IMR-90 (cell line): ENCODE measurements at regions not wholly inside any gene's neighbourhood (a gene's known extent, or its start where the extent isn't known, plus 50 kb on each side); places are given as distances from the start of the nearest gene placed in this dataset.

Source experiments
- BHLHE40 ChIP-seq: fragments of 150-350 bp; IDR thresholded peaks from 2 replicates; pipeline ENCODE4 v1.6.1; 2016; ENCODE audit warnings: mild to moderate bottlenecking, low read depth, low read length
- CEBPB ChIP-seq: IDR thresholded peaks from 2 replicates; pipeline ENCODE4 v1.6.1; 2012; ENCODE audit warnings: low read depth, low read length, improper control_type of control experiment
- CHD1 ChIP-seq: IDR thresholded peaks from 2 replicates; pipeline ENCODE4 v1.6.1; 2012; ENCODE audit warnings: low read depth, low read length, improper control_type of control experiment
- CTCF ChIP-seq: conservative IDR thresholded peaks from 2 replicates; pipeline ENCODE4 v1.5.1; 2012; ENCODE audit warnings: mild to moderate bottlenecking, low read depth, low read length, improper control_type of control experiment
- FOS ChIP-seq: fragments of 150-350 bp; IDR thresholded peaks from 2 replicates; pipeline ENCODE4 v1.6.1; 2016; ENCODE audit warnings: low read depth, low read length
- MAFK ChIP-seq: IDR thresholded peaks from 2 replicates; pipeline ENCODE4 v1.6.1; 2012; ENCODE audit warnings: low read depth, low read length, improper control_type of control experiment
- MXI1 ChIP-seq: IDR thresholded peaks from 2 replicates; pipeline ENCODE4 v1.6.1; 2012; ENCODE audit warnings: low read depth, mild to moderate bottlenecking, low read length, moderate library complexity, borderline replicate concordance
- POLR2A ChIP-seq: IDR thresholded peaks from 2 replicates; pipeline ENCODE4 v1.6.1; 2012; ENCODE audit warnings: mild to moderate bottlenecking, low read depth, low read length
- RAD21 ChIP-seq: IDR thresholded peaks from 2 replicates; pipeline ENCODE4 v1.6.1; 2012; ENCODE audit warnings: low read length, improper control_type of control experiment
- RCOR1 ChIP-seq: IDR thresholded peaks from 2 replicates; pipeline ENCODE4 v1.6.1; 2012; ENCODE audit warnings: mild to moderate bottlenecking, low read length, improper control_type of control experiment; ENCODE audit not compliant: insufficient replicate concordance
- RFX5 ChIP-seq: IDR thresholded peaks from 2 replicates; pipeline ENCODE4 v1.8.0; 2012; ENCODE audit warnings: low read depth, mild to moderate bottlenecking, low read length, moderate library complexity
- SMC3 ChIP-seq: fragments of 150-350 bp; IDR thresholded peaks from 2 replicates; pipeline ENCODE4 v1.6.1; 2016; ENCODE audit warnings: low read depth, mild to moderate bottlenecking, antibody characterized with exemption, low read length, moderate library complexity
- TF ChIP-seq, protein P1 (sequence below): fragments of 150-350 bp; IDR thresholded peaks from 2 replicates; pipeline ENCODE4 v1.6.1; 2016; ENCODE audit warnings: low read depth, mild to moderate bottlenecking, low read length, moderate library complexity, borderline replicate concordance

- TF ChIP-seq CTCF (no peak), POLR2A (no peak), CHD1 (no peak), CEBPB (no peak), FOS (no peak), BHLHE40 (no peak), RAD21 (no peak), SMC3 (no peak), RCOR1 (no peak), MAFK (no peak), RFX5 (no peak), MXI1 (no peak)
- TF ChIP-seq, protein P1, sequence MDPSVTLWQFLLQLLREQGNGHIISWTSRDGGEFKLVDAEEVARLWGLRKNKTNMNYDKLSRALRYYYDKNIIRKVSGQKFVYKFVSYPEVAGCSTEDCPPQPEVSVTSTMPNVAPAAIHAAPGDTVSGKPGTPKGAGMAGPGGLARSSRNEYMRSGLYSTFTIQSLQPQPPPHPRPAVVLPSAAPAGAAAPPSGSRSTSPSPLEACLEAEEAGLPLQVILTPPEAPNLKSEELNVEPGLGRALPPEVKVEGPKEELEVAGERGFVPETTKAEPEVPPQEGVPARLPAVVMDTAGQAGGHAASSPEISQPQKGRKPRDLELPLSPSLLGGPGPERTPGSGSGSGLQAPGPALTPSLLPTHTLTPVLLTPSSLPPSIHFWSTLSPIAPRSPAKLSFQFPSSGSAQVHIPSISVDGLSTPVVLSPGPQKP = no peak
Observed at GRCh38 chr7:17108049-17108584, 190.3 kb upstream of the AHR start.
